ENCODE measurements at regions not wholly inside any gene's neighbourhood (a gene's known extent, or its start where the extent isn't known, plus 50 kb on each side); places are given as distances from the start of the nearest gene placed in this dataset.
"Not testable (repeated sequence)": the region's sequence is repeated elsewhere in the genome, so short reads cannot be mapped to it uniquely, and the experiment has no call there.

DNA sequence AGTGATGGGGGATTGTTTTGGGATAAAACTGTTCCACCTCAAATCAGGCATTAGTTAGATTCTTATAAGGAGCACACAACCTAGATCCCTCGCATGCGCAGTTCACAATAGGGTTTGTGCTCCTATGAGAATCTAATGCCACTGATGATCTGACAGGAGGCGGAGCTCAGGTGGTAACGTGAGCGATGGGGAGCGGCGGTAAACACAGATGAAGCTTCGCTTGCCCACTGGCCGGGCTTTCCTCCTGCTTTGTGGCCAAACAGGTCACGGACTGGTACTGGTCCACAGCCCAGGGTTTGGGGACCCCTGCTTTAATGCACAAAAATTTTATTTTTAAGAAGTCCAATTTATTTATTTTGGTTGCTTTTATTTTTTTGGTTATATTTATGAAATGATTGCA lies 238.8 kb downstream of the AACS start:
- no peak for DNase-seq

DNA sequence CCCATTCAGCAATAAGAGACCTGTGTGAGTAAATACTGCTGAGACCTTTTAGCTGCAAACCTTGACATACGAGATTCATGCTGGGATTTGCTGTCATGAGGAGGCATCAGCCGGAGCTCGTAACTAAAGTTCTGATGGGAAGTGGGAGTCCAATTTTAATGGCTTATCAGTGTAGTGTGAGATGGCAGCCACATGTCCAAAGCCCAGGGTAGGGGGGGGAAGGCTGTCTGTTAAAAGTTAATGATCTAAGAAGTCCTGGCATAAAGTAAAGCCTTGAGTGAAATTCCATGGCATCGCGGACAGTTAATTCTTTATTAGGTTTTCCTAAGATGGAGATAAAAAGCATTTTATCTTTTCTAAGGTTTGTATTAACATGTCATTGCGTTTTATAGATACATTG lies 240.0 kb downstream of the AACS start:
- DNase-seq = no peak

DNA sequence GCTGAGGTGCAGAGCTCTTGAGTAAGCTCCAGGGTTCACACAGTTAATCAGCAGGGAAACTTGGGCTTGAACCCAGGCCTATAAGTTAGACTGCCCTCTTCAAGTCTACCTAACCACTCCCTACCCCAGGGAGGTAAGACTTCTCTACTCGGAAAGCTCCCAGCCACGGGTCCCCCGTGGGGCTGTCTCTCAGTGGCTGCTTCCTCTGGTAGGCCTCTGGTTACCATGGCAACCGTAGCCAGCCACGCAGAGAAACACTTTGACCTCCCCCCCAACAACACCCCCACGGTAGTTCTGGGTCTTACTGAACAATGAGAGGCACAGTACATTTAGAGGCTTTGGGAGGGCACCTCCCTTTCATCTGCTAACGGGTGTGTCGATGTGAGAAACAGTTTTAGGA lies 245.2 kb downstream of the AACS start:
- DNase-seq = peak in 1 of 58 donors; percentile 37

DNA sequence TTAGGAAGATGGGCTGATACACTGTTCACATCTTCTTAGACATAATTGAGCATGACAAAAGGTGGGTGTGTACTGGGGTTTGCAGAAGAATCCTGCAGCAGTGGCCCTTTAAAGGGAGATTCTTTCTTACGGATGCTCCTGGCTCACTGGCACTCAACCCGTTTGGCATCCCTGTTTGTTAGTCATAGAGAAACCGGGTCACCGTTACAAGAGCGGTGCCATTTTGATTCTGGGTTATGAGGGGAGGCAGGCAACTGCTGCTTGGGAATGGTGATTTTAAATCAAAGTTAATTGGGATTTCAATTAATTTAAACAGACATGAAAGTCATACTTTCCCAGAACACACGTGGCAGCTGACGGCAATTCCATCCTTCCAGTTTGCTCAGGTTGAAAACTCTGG lies 245.8 kb downstream of the AACS start:
- peak in 1 of 58 donors; percentile 13 for DNase-seq

DNA sequence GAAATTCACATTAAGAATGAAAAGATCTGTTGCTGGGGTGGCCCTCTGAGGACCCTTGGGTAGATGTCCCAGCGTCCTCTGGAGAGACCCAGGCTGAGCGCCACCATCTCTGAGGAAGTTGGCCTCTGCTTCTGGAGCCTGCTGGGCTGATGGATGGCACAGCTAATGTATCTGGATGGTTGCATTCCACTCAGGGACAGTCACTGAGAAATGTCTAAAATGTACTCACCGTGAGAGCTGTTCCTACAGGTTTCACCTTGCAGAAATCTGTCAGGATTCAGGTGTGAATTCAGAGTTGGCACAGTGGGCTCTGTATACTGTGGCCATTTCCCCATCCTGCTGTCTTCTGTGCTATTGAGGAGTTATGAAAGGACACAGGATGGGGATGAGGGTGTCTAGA lies 247.2 kb downstream of the AACS start:
- DNase-seq = no peak

DNA sequence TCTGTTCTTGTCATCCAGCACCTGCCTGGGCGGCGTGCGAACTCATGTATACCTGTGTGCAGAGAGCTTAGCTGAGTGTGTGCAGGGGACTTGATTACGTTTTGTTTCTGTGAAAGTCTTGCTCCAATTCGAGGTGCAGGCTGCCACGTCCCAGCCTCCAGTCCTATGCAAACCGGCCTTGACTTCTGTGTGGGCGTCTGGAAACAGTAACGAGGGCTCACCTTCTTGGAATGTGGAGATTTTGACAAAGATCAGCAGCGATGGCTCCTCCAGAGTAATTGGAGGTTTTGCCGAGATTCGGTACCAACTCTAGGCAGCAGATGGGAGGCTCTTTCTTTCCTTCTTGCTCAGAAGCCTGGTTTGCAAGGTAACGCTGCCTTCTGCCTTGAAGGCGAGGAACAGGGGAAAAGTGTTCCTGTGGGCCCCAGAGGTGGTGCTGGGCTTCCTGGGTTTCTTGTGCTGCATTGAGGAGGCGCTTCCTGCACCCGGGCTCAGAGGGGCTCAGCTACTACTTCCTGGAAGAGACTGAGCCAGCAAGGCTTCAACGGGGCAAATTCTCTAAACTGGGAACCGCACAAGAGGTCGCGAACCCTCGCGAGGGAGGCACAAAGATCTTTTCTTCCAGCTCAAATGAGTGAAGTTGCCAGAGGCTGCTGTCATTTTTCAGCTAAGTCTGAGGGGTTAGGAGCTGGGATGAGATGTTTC lies 249.0 kb downstream of the AACS start:
- peak in 2 of 58 donors; percentile 22 to 31 for DNase-seq

DNA sequence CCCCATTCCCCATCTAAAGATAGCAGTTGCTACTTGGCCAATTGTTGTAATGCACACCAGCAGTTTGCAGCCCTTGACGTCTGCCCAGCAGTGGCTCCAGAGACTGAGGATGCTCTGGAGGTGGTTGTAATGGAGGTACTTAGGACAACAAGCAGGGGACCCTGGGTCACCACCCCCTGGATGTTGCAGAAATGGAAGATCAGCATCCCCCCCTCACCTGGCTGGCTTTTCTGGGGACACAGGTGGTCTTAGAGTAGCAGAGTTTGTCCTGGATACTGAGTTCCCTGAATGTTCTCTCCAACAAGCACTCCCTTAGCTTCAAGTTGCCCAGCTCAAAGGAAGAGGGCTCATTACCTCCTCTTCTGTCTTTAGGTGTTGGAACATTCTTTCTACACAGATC lies 250.5 kb downstream of the AACS start:
- no peak for DNase-seq

DNA sequence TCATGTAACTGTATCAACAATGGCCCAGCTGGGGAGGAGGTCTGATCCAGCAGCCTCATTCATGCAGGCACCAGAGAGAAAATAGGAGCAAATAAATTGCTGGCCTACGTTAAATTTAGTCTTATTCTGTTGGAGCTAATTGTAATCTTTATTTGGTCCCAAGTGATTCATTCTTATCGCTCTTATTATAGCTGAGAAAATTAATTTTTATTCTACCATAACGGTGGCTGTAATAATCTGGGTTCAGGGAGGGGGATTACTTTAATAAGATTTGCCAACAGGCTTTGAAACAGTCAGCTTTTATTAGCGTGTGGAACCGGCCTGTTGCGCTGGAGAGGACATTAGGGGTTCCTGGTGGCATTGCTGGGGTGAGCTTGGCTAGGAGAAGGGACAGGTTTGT lies 254.9 kb downstream of the AACS start:
- DNase-seq = no peak

DNA sequence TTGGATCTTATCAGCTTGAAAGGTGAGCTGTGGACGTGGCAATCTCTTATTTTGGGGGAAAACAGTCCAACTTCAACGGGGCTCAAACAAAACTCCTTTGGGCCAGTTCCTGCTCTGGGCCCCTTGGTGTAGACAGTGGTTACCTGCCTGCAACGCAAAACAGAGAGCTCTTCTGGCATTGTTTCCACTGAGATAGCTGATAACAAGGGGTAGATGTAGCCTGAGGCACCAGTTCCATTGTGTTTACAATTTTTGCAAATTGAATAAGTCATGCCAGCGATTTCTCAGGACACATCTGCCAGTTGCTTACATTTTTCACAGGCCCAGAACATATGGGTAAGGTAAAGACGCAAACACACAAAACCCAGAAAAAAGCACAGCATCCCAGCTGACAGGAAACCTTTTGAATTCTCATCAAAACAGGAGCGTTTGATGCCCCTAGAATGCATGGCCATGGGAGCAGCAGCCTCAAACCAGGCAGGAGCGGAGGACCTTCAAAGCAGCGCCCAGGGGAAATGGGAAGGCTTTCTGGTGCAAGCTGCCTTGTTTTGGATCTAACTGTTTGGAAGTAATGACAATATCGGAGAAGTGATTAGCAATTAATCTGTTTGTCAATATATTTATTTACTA lies 259.7 kb downstream of the AACS start:
- DNase-seq = no peak

DNA sequence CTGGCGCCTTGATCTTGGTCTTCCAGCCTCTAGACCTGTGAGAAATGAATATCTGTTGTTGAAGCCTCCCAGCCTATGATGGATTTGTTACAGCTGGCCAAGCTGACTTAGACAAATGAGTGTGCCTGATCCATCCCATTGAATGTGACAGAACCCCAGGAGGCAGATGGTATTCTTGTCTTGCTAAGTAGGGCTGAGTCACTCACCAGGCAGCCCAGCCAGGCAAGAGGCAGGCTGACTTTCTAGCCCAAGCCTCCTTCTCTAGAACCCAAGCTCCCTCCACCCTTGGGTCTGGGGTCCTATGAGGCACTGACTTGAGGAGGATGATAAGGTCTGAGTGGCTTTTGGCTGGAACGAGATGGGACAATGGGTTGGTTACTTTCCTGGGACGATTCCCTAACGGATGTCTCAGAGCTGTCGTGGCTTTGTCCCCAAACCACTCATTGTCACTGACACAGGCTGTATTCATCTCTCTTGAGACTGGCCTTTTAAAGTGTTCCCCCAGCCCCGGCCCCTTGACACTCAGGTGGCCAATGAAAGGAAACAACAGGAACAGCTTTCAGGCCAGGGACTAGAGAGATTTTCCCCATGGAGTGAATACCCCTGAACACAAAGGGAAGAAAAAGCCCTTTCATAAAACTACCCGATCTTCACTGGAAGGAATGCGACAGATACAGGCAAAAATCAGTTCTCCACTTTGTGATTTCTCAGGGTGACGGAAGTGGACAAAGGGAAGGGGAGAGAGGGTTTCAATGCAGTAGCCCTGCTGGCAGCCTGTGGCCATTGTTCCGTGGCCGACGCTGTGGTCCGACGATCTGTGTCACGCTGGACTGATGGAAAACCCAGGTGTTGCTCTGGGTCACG lies 264.2 kb downstream of the AACS start:
- peak in 16 of 58 donors; percentile 5 to 49 (median 18) for DNase-seq

DNA sequence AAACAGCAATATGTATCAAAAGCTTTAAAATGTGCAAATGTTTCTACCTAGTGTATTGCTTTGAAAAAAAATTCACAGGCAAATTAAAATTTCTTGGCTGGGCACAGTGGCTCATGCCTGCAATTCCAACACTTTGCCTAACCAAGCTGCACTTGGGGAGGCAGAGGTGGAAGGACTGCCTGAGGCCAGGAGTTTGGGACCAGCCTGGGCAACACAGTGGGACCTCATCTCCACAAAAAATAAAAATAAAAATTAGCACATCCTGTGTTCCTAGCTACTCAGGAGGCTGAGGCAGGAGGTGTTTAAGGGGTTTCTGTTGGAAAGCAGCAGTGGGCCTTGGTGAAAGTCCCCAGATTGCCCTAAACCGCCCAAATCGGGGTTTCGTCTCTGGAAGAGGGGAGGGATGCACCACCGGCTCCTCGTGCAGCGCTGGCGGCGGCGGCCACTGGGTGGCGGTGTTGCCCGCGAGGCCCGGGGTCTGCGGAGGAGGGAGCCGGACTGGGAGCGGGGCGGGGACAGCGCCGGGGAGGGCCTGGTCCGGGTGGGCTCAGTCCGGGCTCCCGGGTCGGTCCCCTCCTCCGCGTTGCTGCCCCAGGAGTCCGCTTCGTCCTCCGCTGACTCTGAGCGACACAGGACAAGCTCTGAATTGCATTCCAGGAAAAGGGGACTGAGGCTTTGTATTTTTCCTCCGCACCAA lies 265.6 kb downstream of the AACS start:
- peak in 57 of 58 donors; percentile 17 to 86 (median 64) for DNase-seq

DNA sequence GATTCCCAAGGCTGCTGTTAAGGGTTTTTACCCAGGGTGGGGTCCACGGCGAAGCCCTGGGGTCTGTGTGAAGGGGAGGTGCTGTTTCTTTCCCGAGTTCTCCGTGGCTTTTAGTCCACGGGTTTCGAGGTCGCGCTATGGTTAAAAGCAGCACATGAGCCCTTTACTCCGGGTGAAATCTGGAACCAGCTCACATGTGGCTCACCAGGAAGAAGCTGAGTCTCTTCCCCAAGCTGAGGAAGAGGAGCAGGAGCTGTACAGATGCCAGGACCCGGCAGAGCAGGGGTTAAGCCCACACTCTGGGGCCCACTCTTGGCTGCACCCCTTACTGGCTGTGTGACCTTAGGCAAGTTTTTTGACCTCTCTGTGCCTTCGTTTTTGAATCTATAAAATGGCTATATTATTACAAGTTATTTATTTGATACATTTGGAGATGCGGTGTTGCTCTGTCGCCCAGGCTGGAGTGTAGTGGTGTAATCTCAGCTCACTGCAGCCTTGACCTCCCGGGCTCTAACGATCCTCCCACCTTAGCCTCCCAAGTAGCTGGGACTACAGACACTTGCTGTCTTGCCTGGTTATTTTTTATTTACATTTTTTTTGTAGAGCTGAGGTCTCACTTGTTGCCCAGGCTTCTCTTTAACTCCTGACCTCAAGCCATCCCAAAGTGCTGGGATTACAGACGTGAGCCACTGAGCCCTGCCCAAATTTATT lies 266.3 kb downstream of the AACS start:
- DNase-seq = peak in 1 of 58 donors; percentile 43

DNA sequence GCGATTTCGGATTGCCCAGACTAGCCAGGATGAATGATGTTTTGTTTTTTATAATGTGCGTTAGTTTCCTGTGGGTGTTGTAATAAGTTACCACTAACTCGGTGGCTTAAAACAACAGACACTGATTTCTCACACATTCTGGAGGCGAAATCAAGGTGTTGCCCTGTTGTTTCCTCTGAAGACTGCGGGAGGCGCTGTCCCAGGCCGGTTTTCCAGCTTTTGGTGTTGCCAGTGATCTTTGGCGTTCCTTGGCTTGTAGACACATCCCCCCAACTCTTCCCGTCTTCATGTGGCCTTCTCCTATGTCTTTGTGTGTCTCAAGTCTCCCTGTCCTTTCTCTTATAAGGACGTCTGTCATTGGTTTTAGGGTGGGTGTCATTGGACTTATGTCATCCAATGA lies 267.7 kb downstream of the AACS start:
- no peak for DNase-seq

DNA sequence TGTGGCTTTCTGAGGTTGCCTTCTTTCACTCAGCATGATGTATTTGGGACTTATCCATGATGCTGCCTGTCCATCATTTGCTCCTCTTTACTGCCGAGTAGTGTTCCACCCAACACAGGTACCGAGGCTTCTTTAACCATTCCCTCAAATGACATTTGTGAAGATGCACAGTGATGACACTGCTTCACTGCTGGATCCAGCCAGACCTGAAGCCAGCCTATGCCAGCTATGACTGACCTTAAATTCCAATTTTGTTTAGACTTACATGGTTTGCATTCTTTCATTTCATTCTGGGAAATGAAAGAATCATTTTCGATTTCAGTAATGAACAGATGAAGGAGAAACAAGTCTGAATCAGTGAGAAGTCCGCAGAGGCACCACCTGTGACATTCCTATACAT lies 271.0 kb downstream of the AACS start:
- no peak for DNase-seq

DNA sequence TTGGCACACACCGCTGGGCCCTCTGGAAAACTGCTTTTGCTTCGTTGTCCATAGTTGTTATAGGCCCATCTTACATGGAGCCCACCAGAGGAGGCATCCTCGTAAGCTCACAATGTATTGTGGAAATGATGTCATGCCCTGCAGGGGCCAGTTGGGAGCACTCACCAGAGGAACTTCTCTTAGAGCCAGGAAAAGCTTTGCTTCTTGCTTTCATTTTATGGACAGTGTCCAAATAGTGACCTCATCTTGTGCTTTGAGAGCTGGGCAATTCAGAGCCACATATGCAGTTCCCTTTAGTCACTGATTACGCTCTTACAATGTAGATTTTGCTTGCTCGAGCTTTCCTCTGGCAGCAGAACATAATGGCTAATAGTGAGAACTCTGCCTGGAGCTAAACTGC lies 275.6 kb downstream of the AACS start:
- DNase-seq = peak in 27 of 58 donors; percentile 7 to 58 (median 20)

DNA sequence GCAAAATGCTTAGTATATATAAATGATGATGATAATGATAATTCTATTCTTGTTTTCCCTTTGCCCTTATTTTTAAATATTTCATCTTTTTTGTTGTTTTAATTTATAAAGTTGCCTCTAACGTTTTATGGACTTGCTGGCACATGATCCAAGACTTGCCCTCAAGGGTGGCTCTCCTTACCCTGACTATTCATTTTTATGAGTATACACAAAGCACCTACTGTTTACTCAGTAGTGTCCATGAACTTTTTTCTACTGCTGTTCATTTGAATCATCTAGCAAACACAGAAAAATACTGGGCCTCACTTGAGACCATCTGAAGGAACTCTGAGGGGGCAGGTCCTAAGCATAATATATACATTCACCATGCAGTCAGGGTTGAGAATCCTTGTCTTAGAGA lies 276.2 kb downstream of the AACS start:
- no peak for DNase-seq

DNA sequence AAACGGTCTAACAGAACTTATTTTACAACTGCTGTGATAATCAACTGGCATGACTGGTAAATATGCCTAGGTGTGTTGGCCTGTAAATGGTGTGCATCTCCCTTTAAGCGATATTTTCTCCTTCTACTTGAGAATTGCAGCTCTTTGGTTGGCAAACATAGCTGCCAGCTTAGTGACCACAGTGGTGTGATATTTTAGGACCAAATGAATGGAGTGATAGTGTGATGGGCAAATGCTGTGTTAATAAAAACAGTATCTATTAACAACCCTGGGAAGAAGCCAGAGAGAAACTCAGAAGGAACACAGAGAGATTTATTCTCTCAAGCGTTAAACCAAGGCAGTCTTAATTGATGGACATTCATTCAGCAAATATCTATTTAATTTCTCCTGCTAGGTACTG lies 278.4 kb downstream of the AACS start:
- DNase-seq = no peak

DNA sequence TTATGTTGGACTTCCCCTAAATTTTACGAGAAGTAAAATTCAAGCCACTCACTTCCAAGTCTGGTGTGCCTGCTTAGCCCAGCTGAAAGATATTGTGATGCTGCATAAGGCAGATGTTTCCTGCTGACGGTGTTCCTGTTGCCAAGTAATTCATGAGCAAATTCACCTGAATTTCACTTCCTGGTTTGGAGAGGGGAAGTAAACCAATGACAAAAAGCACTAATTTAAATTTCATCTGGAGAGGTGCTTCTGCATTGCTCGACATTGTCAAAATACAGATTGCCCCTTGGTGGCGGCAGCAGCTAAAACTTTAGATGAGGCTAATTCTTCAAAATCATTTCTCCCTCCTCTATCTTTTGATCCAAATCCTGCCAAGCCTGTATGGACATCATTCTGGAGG lies 281.1 kb downstream of the AACS start:
- peak in 26 of 58 donors; percentile 3 to 55 (median 16) for DNase-seq

DNA sequence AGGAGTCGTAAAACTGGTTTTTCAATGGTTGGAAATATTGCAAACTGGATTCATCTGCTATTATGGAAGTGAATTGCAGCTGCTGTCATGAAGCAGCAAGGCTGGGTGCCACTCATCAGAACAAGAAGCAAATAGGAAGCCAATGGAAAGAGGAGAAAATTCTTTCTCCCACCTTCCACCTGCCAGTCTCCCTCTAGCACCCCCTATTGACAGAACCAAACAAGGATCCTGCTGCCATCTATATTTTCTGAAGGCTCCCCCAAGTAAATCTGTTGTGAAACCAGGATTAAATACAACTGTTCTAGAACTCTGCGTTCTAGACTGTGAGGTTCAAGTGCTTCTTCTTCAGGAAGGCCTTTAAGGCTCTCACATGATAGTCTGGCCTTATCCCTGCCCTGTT lies 286.6 kb downstream of the AACS start:
- no peak for DNase-seq

DNA sequence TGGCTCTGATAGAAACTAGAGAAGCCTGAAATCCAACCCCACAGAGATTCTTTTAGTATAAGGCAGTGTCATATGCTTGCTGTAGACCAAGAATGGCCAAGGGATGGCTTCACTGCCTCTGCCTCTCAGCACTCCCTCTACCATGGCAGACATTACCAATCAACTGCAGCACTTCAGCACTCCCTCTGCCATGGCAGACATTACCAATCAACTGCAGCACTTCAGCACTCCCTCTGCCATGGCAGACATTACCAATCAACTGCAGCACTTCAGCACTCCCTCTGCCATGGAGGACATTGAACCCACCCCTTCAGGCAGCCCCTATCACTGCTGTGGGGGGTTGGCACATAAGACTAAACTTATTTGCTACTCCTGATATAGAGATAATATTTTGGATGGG lies 287.8 kb downstream of the AACS start:
- DNase-seq = not testable (repeated sequence)

DNA sequence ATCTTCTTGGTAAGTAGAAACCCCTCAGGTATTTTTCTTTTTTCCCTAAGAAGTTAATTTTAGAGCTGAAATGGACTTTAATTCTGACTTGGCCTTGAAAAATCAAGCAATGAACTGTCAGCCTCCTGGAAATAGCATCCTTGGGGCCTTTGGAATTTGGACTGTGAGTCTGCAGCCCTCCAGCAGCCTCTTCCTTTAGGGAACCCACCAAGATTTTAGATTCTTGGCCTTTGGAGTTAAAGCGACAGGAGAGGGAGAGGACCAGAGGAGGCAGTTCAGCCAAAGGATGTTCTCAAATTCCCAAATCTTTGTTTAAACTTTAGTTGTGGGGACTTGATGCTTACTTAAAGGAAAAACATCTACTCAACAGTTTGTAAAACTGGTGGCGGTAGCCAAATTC lies 288.6 kb downstream of the AACS start:
- DNase-seq = no peak
